PFSK-1 (cell line): ENCODE measurements at regions not wholly inside any gene's neighbourhood (a gene's known extent, or its start where the extent isn't known, plus 50 kb on each side); places are given as distances from the start of the nearest gene placed in this dataset.

Experiments
- POLR2AphosphoS5 ChIP-seq: IDR thresholded peaks from 2 replicates; pipeline ENCODE4 v1.6.1; 2012; ENCODE audit warnings: low read depth, mild to moderate bottlenecking, control low read depth, low read length, moderate library complexity
- SIN3A ChIP-seq: IDR thresholded peaks from 2 replicates; pipeline ENCODE4 v1.6.1; 2012; ENCODE audit warnings: mild to moderate bottlenecking, low read length, moderate library complexity, borderline replicate concordance; ENCODE audit not compliant: insufficient read depth

GRCh38 chr4:57905965-57906364 is 795.8 kb upstream of the IGFBP7 start:
- TF ChIP-seq POLR2AphosphoS5, result no peak
- TF ChIP-seq SIN3A, result no peak
